ENCODE measurements at regions not wholly inside any gene's neighbourhood (a gene's known extent, or its start where the extent isn't known, plus 50 kb on each side); places are given as distances from the start of the nearest gene placed in this dataset.

DNA sequence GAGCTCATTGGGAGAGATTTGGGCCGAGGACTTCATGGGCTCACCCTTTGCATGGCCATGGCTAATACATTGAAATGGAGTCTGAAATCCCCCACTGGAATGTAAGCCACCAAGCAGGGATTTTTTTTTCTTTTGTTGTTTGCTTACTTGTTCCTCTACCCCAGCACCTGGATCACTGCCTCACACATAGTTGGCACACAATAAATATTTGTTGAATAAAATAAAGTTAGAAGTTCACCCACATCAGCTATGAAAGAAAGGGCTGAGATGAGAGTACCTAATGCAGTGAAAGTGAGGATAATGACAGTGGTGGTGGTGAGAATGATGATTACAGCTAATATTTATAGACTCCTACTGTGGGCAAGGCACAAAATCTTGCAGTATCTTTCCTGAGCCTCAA is 98.1 kb upstream of the ANXA1 start:
- TF ChIP-seq, protein P1, sequence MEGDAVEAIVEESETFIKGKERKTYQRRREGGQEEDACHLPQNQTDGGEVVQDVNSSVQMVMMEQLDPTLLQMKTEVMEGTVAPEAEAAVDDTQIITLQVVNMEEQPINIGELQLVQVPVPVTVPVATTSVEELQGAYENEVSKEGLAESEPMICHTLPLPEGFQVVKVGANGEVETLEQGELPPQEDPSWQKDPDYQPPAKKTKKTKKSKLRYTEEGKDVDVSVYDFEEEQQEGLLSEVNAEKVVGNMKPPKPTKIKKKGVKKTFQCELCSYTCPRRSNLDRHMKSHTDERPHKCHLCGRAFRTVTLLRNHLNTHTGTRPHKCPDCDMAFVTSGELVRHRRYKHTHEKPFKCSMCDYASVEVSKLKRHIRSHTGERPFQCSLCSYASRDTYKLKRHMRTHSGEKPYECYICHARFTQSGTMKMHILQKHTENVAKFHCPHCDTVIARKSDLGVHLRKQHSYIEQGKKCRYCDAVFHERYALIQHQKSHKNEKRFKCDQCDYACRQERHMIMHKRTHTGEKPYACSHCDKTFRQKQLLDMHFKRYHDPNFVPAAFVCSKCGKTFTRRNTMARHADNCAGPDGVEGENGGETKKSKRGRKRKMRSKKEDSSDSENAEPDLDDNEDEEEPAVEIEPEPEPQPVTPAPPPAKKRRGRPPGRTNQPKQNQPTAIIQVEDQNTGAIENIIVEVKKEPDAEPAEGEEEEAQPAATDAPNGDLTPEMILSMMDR (IDR thresholded peaks at IDR 0.05; ENCODE audit: low read depth, low read length, poor library complexity, severe bottlenecking), result no peak
- TF ChIP-seq EZH2phosphoT487 (IDR thresholded peaks at IDR 0.05; ENCODE audit: borderline replicate concordance, low read length), result no peak

Measured in DOHH2 (cell line).